Gastrocnemius medialis (tissue), 4 donors: ENCODE measurements at regions not wholly inside any gene's neighbourhood (a gene's known extent, or its start where the extent isn't known, plus 50 kb on each side); places are given as distances from the start of the nearest gene placed in this dataset.

Experiments used
- POLR2A ChIP-seq, 2 donors: fragments of 450-650 bp; IDR thresholded peaks; one replicate each; pipeline ENCODE4 v1.6.1; 2017; ENCODE audit warnings: antibody characterized with exemption in 2 of 2, mild to moderate bottlenecking in 2 of 2, moderate library complexity in 2 of 2
- TF ChIP-seq, protein P1 (sequence below), 5 experiments: fragments of 450-650 bp in 3 of 5; fragments of 200-600 bp in 2 of 5; sonication (generic) in 2 of 5; IDR thresholded peaks in 4 of 5; conservative IDR thresholded peaks in 1 of 5; 1 replicate in 4 of 5; 2 replicates in 1 of 5; pipeline ENCODE4 v1.5.1; 2016 to 2019; ENCODE audit warnings: antibody characterized with exemption in 5 of 5, mild to moderate bottlenecking in 3 of 5, moderate library complexity in 3 of 5

- TF ChIP-seq, protein P1, sequence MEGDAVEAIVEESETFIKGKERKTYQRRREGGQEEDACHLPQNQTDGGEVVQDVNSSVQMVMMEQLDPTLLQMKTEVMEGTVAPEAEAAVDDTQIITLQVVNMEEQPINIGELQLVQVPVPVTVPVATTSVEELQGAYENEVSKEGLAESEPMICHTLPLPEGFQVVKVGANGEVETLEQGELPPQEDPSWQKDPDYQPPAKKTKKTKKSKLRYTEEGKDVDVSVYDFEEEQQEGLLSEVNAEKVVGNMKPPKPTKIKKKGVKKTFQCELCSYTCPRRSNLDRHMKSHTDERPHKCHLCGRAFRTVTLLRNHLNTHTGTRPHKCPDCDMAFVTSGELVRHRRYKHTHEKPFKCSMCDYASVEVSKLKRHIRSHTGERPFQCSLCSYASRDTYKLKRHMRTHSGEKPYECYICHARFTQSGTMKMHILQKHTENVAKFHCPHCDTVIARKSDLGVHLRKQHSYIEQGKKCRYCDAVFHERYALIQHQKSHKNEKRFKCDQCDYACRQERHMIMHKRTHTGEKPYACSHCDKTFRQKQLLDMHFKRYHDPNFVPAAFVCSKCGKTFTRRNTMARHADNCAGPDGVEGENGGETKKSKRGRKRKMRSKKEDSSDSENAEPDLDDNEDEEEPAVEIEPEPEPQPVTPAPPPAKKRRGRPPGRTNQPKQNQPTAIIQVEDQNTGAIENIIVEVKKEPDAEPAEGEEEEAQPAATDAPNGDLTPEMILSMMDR (IDR thresholded peaks at IDR 0.05 in 4 of 5, conservative IDR thresholded peaks at IDR 0.05 in 1 of 5) = no peak
- TF ChIP-seq POLR2A (IDR thresholded peaks at IDR 0.05) = no peak
Observed at GRCh38 chr1:14165371-14165801, 433.1 kb upstream of the KAZN start.
